GM04503 (cell line): ENCODE measurements at regions not wholly inside any gene's neighbourhood (a gene's known extent, or its start where the extent isn't known, plus 50 kb on each side); places are given as distances from the start of the nearest gene placed in this dataset.
"Not testable (repeated sequence)": the region's sequence is repeated elsewhere in the genome, so short reads cannot be mapped to it uniquely, and the experiment has no call there.

Source experiments
- DNase-seq: peaks from one replicate; pipeline ENCODE4 v3.0.0-alpha.2; 2012; ENCODE audit warnings: low read depth

GRCh38 chr12:116361414-116362223 is 84.1 kb upstream of the MED13L start:
- DNase-seq = no peak

- no peak for DNase-seq
Observed at GRCh38 chr12:116365114-116365513, 87.6 kb upstream of the MED13L start.

- no peak for DNase-seq
Observed at GRCh38 chr12:116365606-116366455, 88.3 kb upstream of the MED13L start.

- no peak for DNase-seq
Observed at GRCh38 chr12:116366456-116366776, 88.9 kb upstream of the MED13L start.

GRCh38 chr12:116366824-116367223 is 89.3 kb upstream of the MED13L start:
- no peak for DNase-seq

- no peak for DNase-seq
Observed at GRCh38 chr12:116368196-116369194, 91.0 kb upstream of the MED13L start.

- DNase-seq = peak; percentile 93
Observed at GRCh38 chr12:116370004-116370404, 92.5 kb upstream of the MED13L start.

GRCh38 chr12:116370886-116371580 is 93.5 kb upstream of the MED13L start:
- peak; percentile 64 for DNase-seq

GRCh38 chr12:116372815-116373214 is 95.3 kb upstream of the MED13L start:
- DNase-seq = no peak

GRCh38 chr12:116373572-116374206 is 96.2 kb upstream of the MED13L start:
- no peak for DNase-seq

- DNase-seq = no peak
Observed at GRCh38 chr12:116374207-116374606, 96.7 kb upstream of the MED13L start.

GRCh38 chr12:116375278-116375842 is 97.9 kb upstream of the MED13L start:
- no peak for DNase-seq

- peak; percentile 59 for DNase-seq
Observed at GRCh38 chr12:116376354-116377193, 99.1 kb upstream of the MED13L start.

GRCh38 chr12:116377194-116377571 is 99.7 kb upstream of the MED13L start:
- not testable (repeated sequence) for DNase-seq

- no peak for DNase-seq
Observed at GRCh38 chr12:116378002-116378401, 100.5 kb upstream of the MED13L start.

- DNase-seq = no peak
Observed at GRCh38 chr12:116380108-116380507, 102.6 kb upstream of the MED13L start.

GRCh38 chr12:116380740-116381139 is 103.2 kb upstream of the MED13L start:
- DNase-seq = not testable (repeated sequence)

- DNase-seq = no peak
Observed at GRCh38 chr12:116381240-116381743, 103.8 kb upstream of the MED13L start.
